ENCODE measurements at regions not wholly inside any gene's neighbourhood (a gene's known extent, or its start where the extent isn't known, plus 50 kb on each side); places are given as distances from the start of the nearest gene placed in this dataset.

- TF ChIP-seq BCL11B (tag by site-specific recombination; IDR thresholded peaks at IDR 0.05; ENCODE audit: low read depth), result no peak
- TF ChIP-seq ZNF473 (tag by site-specific recombination; IDR thresholded peaks at IDR 0.05), result no peak
- TF ChIP-seq, protein P1, sequence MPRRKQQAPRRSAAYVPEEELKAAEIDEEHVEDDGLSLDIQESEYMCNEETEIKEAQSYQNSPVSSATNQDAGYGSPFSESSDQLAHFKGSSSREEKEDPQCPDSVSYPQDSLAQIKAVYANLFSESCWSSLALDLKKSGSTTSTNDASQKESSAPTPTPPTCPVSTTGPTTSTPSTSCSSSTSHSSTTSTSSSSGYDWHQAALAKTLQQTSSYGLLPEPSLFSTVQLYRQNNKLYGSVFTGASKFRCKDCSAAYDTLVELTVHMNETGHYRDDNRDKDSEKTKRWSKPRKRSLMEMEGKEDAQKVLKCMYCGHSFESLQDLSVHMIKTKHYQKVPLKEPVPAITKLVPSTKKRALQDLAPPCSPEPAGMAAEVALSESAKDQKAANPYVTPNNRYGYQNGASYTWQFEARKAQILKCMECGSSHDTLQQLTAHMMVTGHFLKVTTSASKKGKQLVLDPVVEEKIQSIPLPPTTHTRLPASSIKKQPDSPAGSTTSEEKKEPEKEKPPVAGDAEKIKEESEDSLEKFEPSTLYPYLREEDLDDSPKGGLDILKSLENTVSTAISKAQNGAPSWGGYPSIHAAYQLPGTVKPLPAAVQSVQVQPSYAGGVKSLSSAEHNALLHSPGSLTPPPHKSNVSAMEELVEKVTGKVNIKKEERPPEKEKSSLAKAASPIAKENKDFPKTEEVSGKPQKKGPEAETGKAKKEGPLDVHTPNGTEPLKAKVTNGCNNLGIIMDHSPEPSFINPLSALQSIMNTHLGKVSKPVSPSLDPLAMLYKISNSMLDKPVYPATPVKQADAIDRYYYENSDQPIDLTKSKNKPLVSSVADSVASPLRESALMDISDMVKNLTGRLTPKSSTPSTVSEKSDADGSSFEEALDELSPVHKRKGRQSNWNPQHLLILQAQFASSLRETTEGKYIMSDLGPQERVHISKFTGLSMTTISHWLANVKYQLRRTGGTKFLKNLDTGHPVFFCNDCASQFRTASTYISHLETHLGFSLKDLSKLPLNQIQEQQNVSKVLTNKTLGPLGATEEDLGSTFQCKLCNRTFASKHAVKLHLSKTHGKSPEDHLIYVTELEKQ (tag by site-specific recombination; IDR thresholded peaks at IDR 0.05; ENCODE audit: borderline replicate concordance), result no peak
- TF ChIP-seq MEIS1 (CRISPR knock-in tag; IDR thresholded peaks at IDR 0.05; ENCODE audit: borderline replicate concordance), result no peak
- TF ChIP-seq ZNF658 (tag by site-specific recombination; IDR thresholded peaks at IDR 0.05), result no peak
- no peak for TF ChIP-seq ZNF211 (tag by site-specific recombination; IDR thresholded peaks at IDR 0.05; ENCODE audit: low read depth)
- no peak for TF ChIP-seq ZXDB (tag by site-specific recombination; IDR thresholded peaks at IDR 0.05)
- TF ChIP-seq ZNF266 (tag by site-specific recombination; IDR thresholded peaks at IDR 0.05; ENCODE audit: low read depth), result no peak
- no peak for TF ChIP-seq ZNF664 (tag by site-specific recombination; IDR thresholded peaks at IDR 0.05)
- TF ChIP-seq ZNF501 (tag by site-specific recombination; IDR thresholded peaks at IDR 0.05), result no peak
These were observed 293.3 kb downstream of the MAF start (continued) for GRCh38 chr16:79307214-79307613.

GRCh38 chr16:79305074-79305473 lies 295.5 kb downstream of the MAF start:
- CTCF ChIA-PET, result interaction anchor here (0.7 kb wide), 1 partner anchor 31 kb away, joined by 5 read pairs; no protein-coding TSS in a partner anchor
- no peaks in the 10 kb centered on the region for H3K36me3 ChIP-seq (ENCODE audit: control insufficient read depth in 2 of 2, insufficient read depth in 1 of 2, low read length in 2 of 2)
- POLR2A ChIA-PET, result no interaction called here
- H3K4me3 ChIP-seq (ENCODE audit: low read depth, low read length), result no peak overlapping the region
- no peaks in the 10 kb centered on the region for H3K9me3 ChIP-seq (ENCODE audit: control insufficient read depth, insufficient read depth, low read depth, low read length)
- TF ChIP-seq, protein P2, sequence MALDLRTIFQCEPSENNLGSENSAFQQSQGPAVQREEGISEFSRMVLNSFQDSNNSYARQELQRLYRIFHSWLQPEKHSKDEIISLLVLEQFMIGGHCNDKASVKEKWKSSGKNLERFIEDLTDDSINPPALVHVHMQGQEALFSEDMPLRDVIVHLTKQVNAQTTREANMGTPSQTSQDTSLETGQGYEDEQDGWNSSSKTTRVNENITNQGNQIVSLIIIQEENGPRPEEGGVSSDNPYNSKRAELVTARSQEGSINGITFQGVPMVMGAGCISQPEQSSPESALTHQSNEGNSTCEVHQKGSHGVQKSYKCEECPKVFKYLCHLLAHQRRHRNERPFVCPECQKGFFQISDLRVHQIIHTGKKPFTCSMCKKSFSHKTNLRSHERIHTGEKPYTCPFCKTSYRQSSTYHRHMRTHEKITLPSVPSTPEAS (tag by site-specific recombination; IDR thresholded peaks at IDR 0.05), result no peak
- TF ChIP-seq, protein P3, sequence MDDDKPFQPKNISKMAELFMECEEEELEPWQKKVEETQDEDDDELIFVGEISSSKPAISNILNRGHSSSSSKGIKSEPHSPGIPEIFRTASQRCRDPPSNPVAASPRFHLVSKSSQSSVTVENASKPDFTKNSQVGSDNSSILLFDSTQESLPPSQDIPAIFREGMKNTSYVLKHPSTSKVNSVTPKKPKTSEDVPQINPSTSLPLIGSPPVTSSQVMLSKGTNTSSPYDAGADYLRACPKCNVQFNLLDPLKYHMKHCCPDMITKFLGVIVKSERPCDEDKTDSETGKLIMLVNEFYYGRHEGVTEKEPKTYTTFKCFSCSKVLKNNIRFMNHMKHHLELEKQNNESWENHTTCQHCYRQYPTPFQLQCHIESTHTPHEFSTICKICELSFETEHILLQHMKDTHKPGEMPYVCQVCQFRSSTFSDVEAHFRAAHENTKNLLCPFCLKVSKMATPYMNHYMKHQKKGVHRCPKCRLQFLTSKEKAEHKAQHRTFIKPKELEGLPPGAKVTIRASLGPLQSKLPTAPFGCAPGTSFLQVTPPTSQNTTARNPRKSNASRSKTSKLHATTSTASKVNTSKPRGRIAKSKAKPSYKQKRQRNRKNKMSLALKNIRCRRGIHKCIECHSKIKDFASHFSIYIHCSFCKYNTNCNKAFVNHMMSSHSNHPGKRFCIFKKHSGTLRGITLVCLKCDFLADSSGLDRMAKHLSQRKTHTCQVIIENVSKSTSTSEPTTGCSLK (tag by site-specific recombination; IDR thresholded peaks at IDR 0.05), result no peak
- TF ChIP-seq ZNF791 (tag by site-specific recombination; IDR thresholded peaks at IDR 0.05) (no peak), KLF9 (tag by site-specific recombination; IDR thresholded peaks at IDR 0.05; ENCODE audit: low read depth) (no peak), ZNF560 (tag by site-specific recombination; IDR thresholded peaks at IDR 0.05; ENCODE audit: borderline replicate concordance) (no peak), ZNF146 (tag by site-specific recombination; IDR thresholded peaks at IDR 0.05) (no peak)
- TF ChIP-seq, protein P4, sequence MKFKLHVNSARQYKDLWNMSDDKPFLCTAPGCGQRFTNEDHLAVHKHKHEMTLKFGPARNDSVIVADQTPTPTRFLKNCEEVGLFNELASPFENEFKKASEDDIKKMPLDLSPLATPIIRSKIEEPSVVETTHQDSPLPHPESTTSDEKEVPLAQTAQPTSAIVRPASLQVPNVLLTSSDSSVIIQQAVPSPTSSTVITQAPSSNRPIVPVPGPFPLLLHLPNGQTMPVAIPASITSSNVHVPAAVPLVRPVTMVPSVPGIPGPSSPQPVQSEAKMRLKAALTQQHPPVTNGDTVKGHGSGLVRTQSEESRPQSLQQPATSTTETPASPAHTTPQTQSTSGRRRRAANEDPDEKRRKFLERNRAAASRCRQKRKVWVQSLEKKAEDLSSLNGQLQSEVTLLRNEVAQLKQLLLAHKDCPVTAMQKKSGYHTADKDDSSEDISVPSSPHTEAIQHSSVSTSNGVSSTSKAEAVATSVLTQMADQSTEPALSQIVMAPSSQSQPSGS (tag by site-specific recombination; IDR thresholded peaks at IDR 0.05; ENCODE audit: low read depth), result no peak
- H3K4me1 ChIP-seq (ENCODE audit: control insufficient read depth, insufficient read depth, low read length), result no peaks in the 10 kb centered on the region
- H3K27ac ChIP-seq (ENCODE audit: extremely low read depth, low read depth, low read length), result no peak overlapping the region

Data from HEK293 (cell line).